ENCODE measurements at regions not wholly inside any gene's neighbourhood (a gene's known extent, or its start where the extent isn't known, plus 50 kb on each side); places are given as distances from the start of the nearest gene placed in this dataset.

DNA sequence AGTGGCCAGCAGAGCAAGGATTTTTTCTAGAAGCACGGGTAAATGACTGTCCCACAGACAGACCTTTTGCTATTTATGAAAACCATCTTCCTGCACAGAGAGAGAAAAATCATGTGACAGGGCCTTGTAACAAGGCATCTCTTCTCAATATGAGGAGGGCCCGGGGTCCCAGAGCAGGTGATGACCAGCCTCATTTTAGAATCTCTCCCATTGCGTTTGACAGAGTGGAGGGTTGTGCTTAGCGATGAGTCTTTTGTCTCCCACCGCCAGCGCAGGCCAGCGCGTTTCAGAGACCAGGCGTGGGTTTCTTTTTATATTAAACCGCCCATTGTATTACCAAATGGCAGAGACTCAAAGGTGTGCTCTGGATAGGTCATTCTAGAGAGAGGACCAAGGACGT is 97.4 kb upstream of the UBL3 start:
- no peak for DNase-seq

DNA sequence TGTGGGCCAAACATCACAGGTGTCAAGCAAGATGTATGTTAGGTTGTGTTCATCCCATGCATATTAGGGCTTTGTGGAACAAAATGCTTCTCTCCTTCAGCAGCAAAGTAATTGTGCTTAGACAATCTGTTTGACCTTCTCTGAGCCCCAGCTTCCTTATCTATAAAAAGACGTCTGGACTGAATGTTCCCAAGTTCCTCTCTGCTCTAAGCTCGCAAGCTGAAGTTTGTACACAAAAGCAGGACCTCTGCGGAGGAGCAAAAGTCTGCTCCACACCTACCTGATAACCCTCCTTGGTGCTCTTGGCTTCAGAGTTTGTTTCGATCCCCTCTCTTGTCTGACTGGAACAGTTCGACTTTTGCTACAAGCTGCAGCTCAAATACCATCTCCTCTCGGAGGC is 95.7 kb upstream of the UBL3 start:
- DNase-seq = no peak

DNA sequence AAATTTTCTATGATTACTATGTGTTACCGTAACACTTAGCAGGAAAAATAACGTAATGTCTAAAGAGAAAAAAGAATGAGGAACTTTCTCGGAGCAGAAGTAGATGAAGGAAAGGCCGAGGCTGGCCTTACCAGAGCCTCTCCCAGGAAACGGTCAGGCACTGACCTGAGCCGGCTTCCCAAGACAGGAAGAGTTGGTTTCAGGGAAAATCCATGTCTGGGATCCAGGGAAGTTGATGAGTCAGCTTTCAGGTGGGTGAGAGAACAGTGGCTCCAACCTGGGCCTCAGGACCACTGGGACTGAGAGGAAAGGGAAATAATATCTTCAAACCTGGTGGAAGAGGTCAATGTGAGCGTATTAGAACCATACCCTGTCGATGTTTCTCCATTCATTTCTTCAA is 93.3 kb upstream of the UBL3 start:
- no peak for DNase-seq

DNA sequence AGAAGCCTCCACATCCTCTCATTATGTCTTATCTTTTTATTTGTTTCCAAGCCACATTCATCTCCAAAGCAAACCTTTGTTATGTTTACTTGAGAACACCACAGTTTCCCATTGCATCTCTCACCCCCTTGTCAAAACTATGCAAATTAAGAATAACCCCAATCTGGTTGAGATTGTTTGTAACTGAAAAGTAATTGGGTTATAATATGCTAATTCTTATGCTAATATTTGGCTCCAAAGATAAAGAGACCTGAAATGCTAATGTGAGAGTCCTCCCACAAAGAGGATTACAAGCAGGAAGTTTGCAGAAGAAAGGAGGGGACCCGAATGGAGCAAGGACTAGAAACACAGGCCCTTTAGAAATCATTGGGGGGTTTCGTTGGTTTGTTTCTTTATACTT is 92.9 kb upstream of the UBL3 start:
- DNase-seq = no peak

GRCh38 chr13:29940715-29941114 is 90.3 kb upstream of the UBL3 start:
- no peak for DNase-seq

GRCh38 chr13:29939158-29939557 is 88.7 kb upstream of the UBL3 start:
- no peak for DNase-seq

- peak; percentile 50 for DNase-seq
Observed at GRCh38 chr13:29937841-29938240, 87.4 kb upstream of the UBL3 start.

DNA sequence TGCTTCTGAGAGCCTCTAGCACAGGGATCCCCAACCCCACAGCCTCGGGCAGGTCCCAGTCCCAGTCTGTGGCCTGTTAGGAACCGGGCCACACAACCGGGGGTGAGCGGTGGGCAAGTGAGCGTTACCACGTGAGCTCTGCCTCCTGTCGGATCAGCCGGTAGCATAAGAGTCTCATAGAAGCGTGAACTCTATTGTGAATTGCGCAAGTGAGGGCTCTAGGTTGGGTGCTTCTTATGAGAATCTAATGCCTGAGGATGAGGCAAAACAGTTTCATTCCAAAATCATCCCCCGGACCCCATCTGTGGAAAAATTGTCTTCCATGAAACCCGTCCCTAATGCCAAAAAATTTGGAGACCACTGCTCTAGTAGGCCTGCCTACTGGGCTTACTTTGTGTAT is 87.0 kb upstream of the UBL3 start:
- DNase-seq = no peak

- DNase-seq = no peak
Observed at GRCh38 chr13:29936956-29937355, 86.5 kb upstream of the UBL3 start.

GRCh38 chr13:29936051-29936813 is 85.8 kb upstream of the UBL3 start:
- no peak for DNase-seq

DNA sequence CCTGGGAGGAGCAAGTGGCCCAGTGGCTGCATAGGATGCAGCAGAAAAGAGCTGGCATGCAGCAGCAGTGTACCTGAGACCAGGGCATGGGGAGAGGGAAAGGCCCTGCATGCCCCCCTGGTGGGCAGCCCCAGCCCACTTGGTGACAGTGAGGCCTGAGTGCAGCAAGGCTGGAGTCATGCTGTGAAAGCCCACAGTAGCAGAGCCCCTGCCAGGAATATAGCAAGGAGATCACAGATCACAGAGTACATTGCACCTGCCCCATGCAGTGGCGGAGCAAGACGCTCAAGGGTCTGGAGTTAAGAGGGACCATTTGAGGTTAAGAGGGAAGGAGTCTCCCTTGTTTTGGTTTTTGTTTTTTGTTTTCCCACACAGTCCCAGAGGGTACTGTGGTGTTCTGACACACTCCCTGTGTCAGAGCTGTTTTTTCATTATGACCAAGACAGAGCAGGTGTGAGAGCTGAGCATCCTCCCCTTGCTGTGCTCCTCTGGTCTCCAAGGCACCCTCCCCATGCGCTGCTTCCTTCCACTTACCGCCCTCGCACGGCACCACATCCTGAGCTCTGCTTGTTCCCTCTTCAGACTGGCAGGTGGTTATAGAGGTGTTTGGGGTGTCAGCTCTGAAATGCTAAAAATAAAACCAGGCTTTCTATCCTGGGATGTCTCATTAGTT is 85.0 kb upstream of the UBL3 start:
- peak; percentile 80 for DNase-seq

DNA sequence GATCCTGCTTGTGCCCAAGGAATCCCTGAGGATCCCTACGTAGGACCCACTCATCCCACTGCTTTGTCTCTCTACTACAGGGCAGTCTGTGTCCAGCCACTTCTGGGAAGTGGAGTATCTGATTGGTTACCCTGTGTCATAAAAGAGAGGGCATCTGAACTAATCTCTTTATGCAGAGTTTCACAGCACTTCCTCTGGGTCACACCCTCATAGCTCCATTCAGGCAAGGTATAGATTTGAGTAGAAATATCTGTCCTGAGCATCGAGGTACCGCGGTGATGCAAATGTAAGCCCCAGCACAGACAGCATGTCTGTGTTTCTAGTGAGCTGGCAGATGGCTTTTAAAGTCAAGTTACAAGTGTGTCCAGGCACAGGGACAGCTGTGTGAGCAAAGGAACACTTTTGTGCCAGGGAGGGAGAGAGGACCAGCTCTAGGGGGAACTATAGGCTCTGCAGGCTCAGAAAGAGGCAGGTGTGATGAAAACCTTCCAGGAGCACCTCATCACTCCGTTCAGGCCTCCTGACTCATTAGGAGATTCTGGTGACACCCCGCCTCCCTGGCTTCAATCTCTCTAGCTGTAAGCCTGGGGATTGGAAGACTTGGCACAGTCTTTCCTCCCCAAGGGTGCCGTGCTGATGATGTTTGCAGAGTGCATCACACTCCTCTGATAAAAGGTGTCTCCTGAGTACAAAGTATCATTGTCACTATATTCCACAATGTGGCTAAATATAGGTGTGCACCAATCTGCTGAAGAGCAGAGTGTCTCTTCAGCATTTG is 84.3 kb upstream of the UBL3 start:
- DNase-seq = peak; percentile 43

DNA sequence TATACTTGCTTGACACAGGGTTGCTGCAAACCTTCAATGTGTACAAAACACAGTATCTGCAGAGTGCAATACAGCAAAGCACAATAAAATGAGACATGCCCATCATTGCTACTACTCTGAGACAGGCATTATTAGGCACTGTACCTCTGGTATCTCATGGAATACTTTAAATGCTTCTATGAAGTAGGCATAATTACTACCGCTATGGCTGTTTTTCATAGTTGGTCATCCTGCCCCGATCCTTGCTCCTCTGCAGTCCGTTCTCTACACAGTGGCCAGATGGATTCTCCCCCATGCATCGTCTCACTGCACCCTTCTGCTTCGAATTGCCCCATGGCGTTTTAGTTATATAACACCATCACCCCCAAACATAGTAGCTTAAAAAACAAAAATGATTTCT is 83.0 kb upstream of the UBL3 start:
- no peak for DNase-seq

- DNase-seq = no peak
Observed at GRCh38 chr13:29931696-29932095, 81.3 kb upstream of the UBL3 start.

- no peak for DNase-seq
Observed at GRCh38 chr13:29929062-29929847, 78.8 kb upstream of the UBL3 start.

- no peak for DNase-seq
Observed at GRCh38 chr13:29926098-29926476, 75.7 kb upstream of the UBL3 start.

DNA sequence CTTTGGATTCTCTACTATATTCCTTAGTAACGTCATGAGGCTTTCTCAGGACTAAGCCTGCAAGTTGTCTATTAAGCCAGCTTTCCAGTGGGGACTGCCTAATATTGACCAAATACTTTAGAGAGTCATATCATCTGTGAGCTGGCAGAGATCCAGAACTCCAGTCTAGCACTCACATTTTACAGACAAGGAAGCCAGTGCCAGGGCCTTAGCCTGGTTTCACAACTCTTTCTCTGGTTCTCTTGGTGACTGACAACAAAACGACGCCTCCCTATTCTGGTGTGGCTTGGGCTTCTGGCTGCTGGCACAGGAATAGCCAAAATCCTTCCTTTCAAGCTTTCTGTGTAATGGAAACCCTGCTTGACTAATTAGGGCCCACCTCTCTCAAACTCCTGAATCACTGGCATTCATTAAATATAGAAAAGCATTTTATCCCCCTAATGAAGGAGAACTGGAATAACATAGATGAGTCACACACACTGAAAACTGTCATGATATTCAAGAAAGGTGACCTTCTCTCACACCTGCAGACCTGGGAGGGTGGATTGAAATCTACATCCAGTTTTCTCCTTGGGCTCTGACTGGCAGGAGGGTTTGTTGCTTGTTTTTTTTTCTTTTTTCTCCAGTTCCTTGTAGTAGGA is 75.2 kb upstream of the UBL3 start:
- no peak for DNase-seq

DNA sequence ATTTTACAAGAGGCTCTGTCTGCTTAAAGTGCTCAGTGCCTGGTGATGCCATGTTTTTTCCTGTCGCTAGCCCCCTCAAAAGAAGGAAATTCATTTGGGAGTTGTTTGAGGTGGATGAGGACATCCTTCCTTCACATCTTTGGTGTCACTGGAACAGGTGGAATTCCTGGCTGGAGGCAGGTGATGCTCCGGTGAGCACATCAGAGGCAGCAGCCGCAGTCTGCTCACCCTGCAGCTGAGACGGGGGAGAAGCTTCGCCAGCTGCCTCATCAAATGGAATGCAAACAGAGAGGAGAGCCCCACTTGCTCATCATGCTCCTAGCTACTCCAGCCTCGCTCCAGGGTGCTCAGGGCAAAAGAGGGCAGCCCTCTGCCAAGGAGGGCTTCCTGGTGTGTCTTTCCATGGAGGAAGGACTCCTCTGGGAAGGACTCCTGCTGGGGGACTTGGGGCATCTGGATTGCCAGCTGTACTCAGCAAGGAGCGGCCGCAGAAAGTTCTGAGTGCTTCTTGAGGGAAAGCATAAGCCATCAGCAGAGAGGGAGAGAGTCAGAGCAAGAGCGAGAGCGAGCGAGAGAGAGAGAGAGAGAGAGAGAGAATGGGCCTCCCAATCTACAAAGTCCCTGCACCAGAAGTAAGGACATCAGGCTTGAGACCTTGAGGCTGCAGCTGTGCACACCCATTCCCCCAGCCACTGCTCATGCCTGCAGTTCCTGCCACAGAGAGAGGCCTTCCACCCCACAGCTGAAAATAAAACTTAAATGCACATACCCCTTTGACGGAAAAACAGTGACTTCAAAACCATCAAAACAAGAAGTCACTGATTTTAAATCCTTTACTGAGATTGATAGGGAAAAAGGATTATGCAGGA is 74.3 kb upstream of the UBL3 start:
- no peak for DNase-seq

GRCh38 chr13:29923554-29924481 is 73.4 kb upstream of the UBL3 start:
- DNase-seq = peak; percentile 82

DNA sequence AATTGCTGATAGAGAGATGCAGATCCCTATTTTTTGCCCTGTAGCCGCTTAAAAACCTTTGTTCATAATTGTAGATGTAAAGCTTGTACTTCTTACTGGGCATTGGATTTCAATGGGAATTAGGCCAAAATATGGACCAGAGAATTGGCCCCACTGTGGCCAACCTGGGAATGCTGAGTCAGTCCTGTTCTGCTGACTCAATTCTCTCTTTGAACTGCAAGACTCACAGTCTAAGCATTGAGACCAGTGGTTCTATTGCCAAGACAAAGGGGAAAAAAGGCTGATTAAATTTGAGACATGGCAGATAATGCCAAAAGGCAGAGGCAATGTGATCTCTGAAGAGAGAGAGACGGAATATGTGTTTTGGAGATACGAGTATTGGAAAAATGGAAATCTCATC is 72.5 kb upstream of the UBL3 start:
- DNase-seq = no peak
